ENCODE measurements at regions not wholly inside any gene's neighbourhood (a gene's known extent, or its start where the extent isn't known, plus 50 kb on each side); places are given as distances from the start of the nearest gene placed in this dataset.

- no peaks in the 10 kb centered on the region for H3K23me2 ChIP-seq (ENCODE audit: low read depth, low read length)
- no peak overlapping the region for H3K18ac ChIP-seq (ENCODE audit: extremely low read depth, low read length)
- ChIA-PET POLR2A (ENCODE audit: partially characterized antibody) (interaction anchor here (1.3 kb wide), 1 partner anchor 8 kb away, joined by 3 read pairs; no protein-coding TSS in a partner anchor), CTCF (ENCODE audit: partially characterized antibody) (interaction anchor here (2.5 kb wide), 1 partner anchor 13 kb away, joined by 9 read pairs; no protein-coding TSS in a partner anchor)
- FAIRE-seq: no peak
- H3K4me1 ChIP-seq (replicated peaks in 1 of 4; ENCODE audit: control insufficient read depth in 3 of 4, insufficient read depth in 4 of 4, low read length in 3 of 4): no peaks in the 10 kb centered on the region
- no peak overlapping the region for H3K4me3 ChIP-seq (ENCODE audit: extremely low read depth in 1 of 4, insufficient read depth in 2 of 4, low read depth in 3 of 4, low read length in 4 of 4)
- 89% methylated on average over 2 of the region's 2 CpGs; no CpG with 5 or more reads in 1 of the 2 experiments for WGBS, 2 experiments (ENCODE audit: extremely low coverage in 1 of 2, insufficient coverage in 1 of 2, insufficient read length in 1 of 2, insufficient replicate concordance in 2 of 2, low coverage in 1 of 2, low lambda C conversion rate in 2 of 2, missing lambda C conversion rate in 1 of 2)
- H2BK120ac ChIP-seq (replicated peaks; ENCODE audit: low read depth, low read length): no peak overlapping the region
- H3K4me2 ChIP-seq (ENCODE audit: insufficient read depth in 1 of 2, low read depth in 2 of 2, low read length in 2 of 2): no peak overlapping the region
- no peak overlapping the region for H2BK20ac ChIP-seq (ENCODE audit: low read length)
- no peak overlapping the region for H4K91ac ChIP-seq (replicated peaks; ENCODE audit: insufficient read length, low read length)
- H2BK5ac ChIP-seq (ENCODE audit: low read depth, low read length): no peak overlapping the region
- no peak for TF ChIP-seq RBBP5 (IDR thresholded peaks at IDR 0.05; ENCODE audit: borderline replicate concordance, low read depth, low read length)
- TF ChIP-seq ATF2 (IDR thresholded peaks at IDR 0.05; ENCODE audit: low read length): no peak
- TF ChIP-seq EP300 (IDR thresholded peaks at IDR 0.05; ENCODE audit: borderline replicate concordance in 1 of 2, low read depth in 2 of 2, low read length in 2 of 2): no peak
- TF ChIP-seq GABPA (IDR thresholded peaks at IDR 0.05; ENCODE audit: borderline replicate concordance, insufficient read depth, low read length): no peak
- TF ChIP-seq CTBP2 (IDR thresholded peaks at IDR 0.05; ENCODE audit: borderline replicate concordance, insufficient read depth, insufficient read length, low read length): no peak
- TF ChIP-seq SP1 (IDR thresholded peaks at IDR 0.05; ENCODE audit: low read depth, low read length): no peak
- H3K9me3 ChIP-seq (ENCODE audit: insufficient read depth in 2 of 2, low read depth in 1 of 2, low read length in 1 of 2): no peaks in the 10 kb centered on the region; a peak in 1 of 4 replicates
- no peak overlapping the region for H2BK12ac ChIP-seq (ENCODE audit: low read depth, low read length)
- no peaks in the 10 kb centered on the region for H3K27me3 ChIP-seq (replicated peaks in 1 of 4; ENCODE audit: control insufficient read depth in 3 of 4, extremely low read depth in 1 of 4, insufficient read depth in 3 of 4, low read length in 3 of 4)
- H2AK5ac ChIP-seq (ENCODE audit: low read depth, low read length): no peak overlapping the region
- H4K20me1 ChIP-seq (replicated peaks in 1 of 2; ENCODE audit: control insufficient read depth in 1 of 2, insufficient read depth in 2 of 2, low read length in 2 of 2): no peaks in the 10 kb centered on the region
- H2AFZ ChIP-seq (ENCODE audit: low read length): no peak overlapping the region
- H2BK15ac ChIP-seq (ENCODE audit: low read length): no peak overlapping the region
- no peaks in the 10 kb centered on the region for H3K36me3 ChIP-seq (ENCODE audit: control insufficient read depth in 2 of 4, insufficient read depth in 4 of 4, low read length in 3 of 4)
- H3K23ac ChIP-seq (ENCODE audit: insufficient read length): no peak overlapping the region
- H3K9ac ChIP-seq (replicated peaks in 1 of 4; ENCODE audit: extremely low read depth in 1 of 4, low read depth in 3 of 4, low read length in 3 of 4): no peak overlapping the region
- no peak overlapping the region for H3K56ac ChIP-seq (replicated peaks; ENCODE audit: insufficient read length, low read depth, low read length)
- H4K5ac ChIP-seq (ENCODE audit: insufficient read length, low read depth, low read length): no peak overlapping the region
- no peak for DNase-seq (ENCODE audit: low read depth in 1 of 2, low spot score in 2 of 2)
- no peak overlapping the region for H3K27ac ChIP-seq (ENCODE audit: low read depth, low read length)
- H4K8ac ChIP-seq (ENCODE audit: extremely low read depth, insufficient read depth, low read length): no peak overlapping the region
- no peak overlapping the region for H3K14ac ChIP-seq (ENCODE audit: insufficient read length)
- no peak overlapping the region for H3K4ac ChIP-seq (replicated peaks; ENCODE audit: insufficient read length, low read depth, low read length)
- H3K79me2 ChIP-seq (ENCODE audit: control insufficient read depth in 1 of 2, insufficient read depth in 2 of 2, low read length in 2 of 2): no peaks in the 10 kb centered on the region
- H3K79me1 ChIP-seq (ENCODE audit: low read depth, low read length): no peaks in the 10 kb centered on the region
Measured at GRCh38 chr2:54040250-54040649, 69.5 kb upstream of the PSME4 start.

Measured in H1 (cell line).